HG03103 (cell line): ENCODE measurements at regions not wholly inside any gene's neighbourhood (a gene's known extent, or its start where the extent isn't known, plus 50 kb on each side); places are given as distances from the start of the nearest gene placed in this dataset.
A peak's percentile ranks its signal among the peaks of the same experiment; 100 is the strongest.

Experiments used
- ATAC-seq: cut with Tn5 transposase; IDR thresholded peaks from one replicate; pipeline ENCODE4 v1.9.1; 2021; ENCODE audit warnings: low read depth; ENCODE audit not compliant: unreplicated experiment

- ATAC-seq, result no peak
Measured at GRCh38 chr5:8923526-8923925, 622.3 kb downstream of the SEMA5A start.

- ATAC-seq, result no peak
Measured at GRCh38 chr5:8924054-8924793, 621.7 kb downstream of the SEMA5A start.

- no peak for ATAC-seq
Measured at GRCh38 chr5:8930021-8930420, 615.9 kb downstream of the SEMA5A start.

GRCh38 chr5:8934455-8934854 is 611.4 kb downstream of the SEMA5A start:
- ATAC-seq, result no peak

DNA sequence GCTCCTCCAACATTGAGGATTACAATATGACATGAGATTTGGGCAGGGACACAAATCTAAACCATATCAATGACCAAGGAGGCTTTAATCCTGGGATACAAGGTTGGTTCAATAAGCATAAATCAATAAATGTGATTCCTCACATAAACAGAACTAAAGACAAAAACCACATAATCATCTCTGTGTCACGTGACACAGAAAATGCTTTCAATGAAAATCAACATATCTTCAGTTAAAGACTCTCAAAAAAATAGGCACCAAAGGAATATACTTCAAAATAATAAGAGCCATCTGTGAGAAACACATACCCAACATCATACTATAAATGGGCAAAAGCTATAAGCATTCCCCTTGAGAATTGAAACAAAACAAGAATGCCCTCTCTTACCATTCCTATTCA is 604.9 kb downstream of the SEMA5A start:
- no peak for ATAC-seq

DNA sequence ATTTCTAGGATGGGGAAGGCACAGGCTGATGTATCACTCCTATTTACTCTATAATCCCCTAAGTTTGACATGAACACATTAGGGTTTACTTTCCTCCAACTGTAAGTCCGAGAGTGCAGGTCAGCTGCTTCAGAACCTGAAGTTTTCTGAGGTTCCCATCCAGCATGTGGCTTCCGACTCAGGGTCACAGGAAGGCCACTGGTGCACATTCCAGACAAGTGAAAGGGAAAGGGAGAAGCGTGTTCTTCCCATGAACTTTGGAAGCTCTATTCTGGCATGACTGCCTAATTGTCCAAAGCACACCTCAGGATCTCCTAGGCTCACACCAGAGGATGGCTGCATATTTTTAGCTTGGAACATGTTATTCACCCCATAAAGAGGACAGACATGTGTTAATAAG is 602.6 kb downstream of the SEMA5A start:
- no peak for ATAC-seq

DNA sequence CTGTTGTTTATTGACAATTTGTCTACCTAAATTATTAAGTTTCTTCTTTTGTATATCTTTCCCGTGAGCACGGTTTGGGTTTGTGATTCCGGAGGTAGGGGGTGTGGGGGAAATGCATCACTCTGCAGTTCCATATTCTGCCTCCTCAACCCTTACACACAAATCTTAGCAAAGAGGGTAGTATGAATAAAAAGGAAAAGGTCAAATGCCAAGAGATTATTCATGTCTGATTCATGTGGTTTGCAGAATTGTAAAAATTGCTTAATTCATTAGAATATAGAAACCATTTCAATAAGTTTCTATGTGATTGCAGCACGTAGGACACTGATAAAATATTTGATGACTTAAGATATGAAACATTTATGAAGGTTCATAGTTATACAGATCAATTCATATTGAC is 601.9 kb downstream of the SEMA5A start:
- no peak for ATAC-seq

GRCh38 chr5:8945972-8946371 is 599.9 kb downstream of the SEMA5A start:
- ATAC-seq, result no peak

DNA sequence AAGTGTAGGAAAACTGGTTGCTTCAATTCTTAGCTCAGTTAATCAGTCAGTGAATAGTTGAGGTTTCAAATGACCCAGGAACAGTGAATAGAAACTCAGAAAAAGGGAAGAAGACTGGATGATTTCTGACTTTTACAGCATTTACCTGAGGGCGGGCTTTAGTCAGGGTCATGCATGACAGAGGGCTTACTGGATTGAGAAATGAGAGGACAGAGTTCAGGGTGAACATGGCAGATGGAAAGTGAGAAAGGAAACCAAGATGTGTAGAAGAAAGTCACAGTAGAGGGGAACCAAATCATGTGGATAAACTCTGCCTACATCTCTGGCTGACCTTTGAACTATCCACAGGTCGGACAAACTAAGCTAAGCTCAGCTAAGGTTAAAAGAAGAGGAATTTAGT is 596.0 kb downstream of the SEMA5A start:
- peak; percentile 87 for ATAC-seq

GRCh38 chr5:8952147-8952546 is 593.7 kb downstream of the SEMA5A start:
- ATAC-seq, result no peak

DNA sequence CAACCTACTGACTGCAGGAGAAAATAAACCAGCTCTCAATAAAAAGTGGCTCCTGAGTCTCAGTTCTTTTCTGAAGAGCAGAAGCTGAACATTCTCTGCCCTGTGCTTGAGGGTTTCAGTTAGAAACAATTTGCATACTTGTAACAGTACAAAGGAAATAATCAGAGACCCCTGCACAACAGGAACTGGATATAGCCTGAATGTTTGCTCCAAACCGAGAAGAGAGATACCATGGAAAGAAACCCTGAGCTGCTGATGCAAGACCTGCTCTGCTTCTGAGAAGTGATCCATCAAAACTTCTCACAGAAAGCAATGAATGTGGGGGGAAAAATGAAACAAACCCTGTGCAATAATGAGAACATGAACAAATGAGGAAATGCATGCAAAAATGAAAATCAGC is 592.9 kb downstream of the SEMA5A start:
- peak; percentile 39 for ATAC-seq

GRCh38 chr5:8953911-8954438 is 591.9 kb downstream of the SEMA5A start:
- no peak for ATAC-seq

GRCh38 chr5:8954801-8955200 is 591.1 kb downstream of the SEMA5A start:
- ATAC-seq, result no peak

GRCh38 chr5:8956659-8957058 is 589.2 kb downstream of the SEMA5A start:
- no peak for ATAC-seq

- no peak for ATAC-seq
Measured at GRCh38 chr5:8958602-8959001, 587.3 kb downstream of the SEMA5A start.

DNA sequence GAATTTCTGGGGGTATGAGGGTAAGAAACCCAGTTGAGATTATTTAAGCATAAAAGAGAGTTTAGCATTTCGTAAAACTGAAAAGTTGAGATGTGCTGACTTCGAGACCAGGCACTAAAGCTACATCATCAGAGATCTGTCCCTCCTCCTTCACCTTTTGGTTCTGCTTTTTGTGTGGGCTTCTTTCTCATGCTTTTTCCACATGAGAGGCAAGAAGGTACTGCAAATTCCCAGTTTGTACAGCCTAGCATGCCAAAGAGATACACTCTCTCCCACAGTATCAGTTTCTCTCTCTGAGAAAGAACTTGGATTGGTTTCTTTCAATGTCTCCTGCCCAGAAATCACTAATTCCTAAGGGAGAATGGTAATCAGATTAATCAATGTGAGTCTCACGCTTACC is 584.7 kb downstream of the SEMA5A start:
- ATAC-seq, result no peak

GRCh38 chr5:8961956-8962355 is 583.9 kb downstream of the SEMA5A start:
- no peak for ATAC-seq

- ATAC-seq, result no peak
Measured at GRCh38 chr5:8981016-8981415, 564.9 kb downstream of the SEMA5A start.

DNA sequence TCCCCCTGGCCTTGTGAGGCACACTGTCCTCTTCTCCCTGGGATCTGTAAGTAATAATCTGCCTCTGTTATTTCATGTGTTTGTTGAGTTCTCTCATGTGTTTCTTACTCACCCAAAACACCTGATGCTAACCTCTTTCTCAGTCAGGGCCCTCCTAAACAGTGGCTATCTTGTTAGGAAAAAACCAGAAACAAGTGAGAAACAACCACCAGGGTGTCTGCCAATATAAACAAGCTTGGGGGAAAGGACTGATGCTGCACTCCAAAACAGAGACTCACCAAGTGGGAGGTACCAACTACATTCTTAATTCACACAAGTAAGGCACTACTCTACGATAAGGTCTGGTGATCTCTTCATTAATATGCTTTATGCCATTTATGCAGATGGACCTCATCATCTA is 564.4 kb downstream of the SEMA5A start:
- ATAC-seq, result no peak

DNA sequence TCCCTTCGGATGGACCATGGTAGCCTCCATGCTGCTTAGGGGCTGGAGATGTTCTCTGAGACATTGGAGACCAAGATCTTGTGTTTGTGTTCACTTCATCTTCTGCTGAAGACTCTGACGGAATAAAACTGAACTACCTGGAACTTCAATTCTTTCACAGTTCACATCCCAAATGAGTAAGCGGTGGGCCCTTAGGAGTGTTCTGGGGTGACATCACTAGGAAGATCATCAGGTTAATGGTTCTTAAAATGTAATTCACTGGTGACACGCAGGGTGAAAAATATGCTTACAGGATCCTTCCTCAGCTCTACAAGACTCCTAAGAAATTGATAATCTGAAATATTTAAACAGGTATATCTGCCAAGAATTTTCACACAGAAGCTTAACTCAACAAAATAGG is 561.5 kb downstream of the SEMA5A start:
- no peak for ATAC-seq
